BLaER1 (cell line): ENCODE measurements at regions not wholly inside any gene's neighbourhood (a gene's known extent, or its start where the extent isn't known, plus 50 kb on each side); places are given as distances from the start of the nearest gene placed in this dataset.

Source experiments
- H3K27ac ChIP-seq: shearing (Covaris generic); formaldehyde crosslinking; 2 replicates; pipeline ENCODE4 v1.8.1; 2022
- H3K27me3 ChIP-seq: shearing (Covaris generic); formaldehyde crosslinking; 2 replicates; pipeline ENCODE4 v1.8.1; 2022
- H3K36me3 ChIP-seq: shearing (Covaris generic); formaldehyde crosslinking; 2 replicates; pipeline ENCODE4 v1.8.1; 2022
- H3K4me1 ChIP-seq: shearing (Covaris generic); formaldehyde crosslinking; 2 replicates; pipeline ENCODE4 v1.8.1; 2022
- H3K4me2 ChIP-seq: shearing (Covaris generic); formaldehyde crosslinking; 2 replicates; pipeline ENCODE4 v1.8.1; 2022
- H3K4me3 ChIP-seq: shearing (Covaris generic); formaldehyde crosslinking; 2 replicates; pipeline ENCODE4 v1.8.1; 2022
- H3K9ac ChIP-seq: shearing (Covaris generic); formaldehyde crosslinking; 2 replicates; pipeline ENCODE4 v1.8.1; 2022
- H3K9me3 ChIP-seq: shearing (Covaris generic); formaldehyde crosslinking; 2 replicates; pipeline ENCODE4 v1.8.1; 2022
- H4K20me1 ChIP-seq: shearing (Covaris generic); formaldehyde crosslinking; 2 replicates; pipeline ENCODE4 v1.8.1; 2022
- Cebpa-rat ChIP-seq: shearing (Covaris generic); IDR thresholded peaks from 2 replicates; pipeline ENCODE4 v1.8.1; 2022

- no peak overlapping the region for H3K27ac ChIP-seq
- peaks cover 7% of the 10 kb centered on the region; the same call in 1 of the 2 replicates for H3K9me3 ChIP-seq
- no peak overlapping the region for H3K9ac ChIP-seq
- no peaks in the 10 kb centered on the region for H3K4me1 ChIP-seq
- no peaks in the 10 kb centered on the region for H4K20me1 ChIP-seq
- no peak for TF ChIP-seq Cebpa-rat
- H3K4me3 ChIP-seq, result no peak overlapping the region
- H3K27me3 ChIP-seq, result no peaks in the 10 kb centered on the region
- no peaks in the 10 kb centered on the region for H3K36me3 ChIP-seq
- no peak overlapping the region for H3K4me2 ChIP-seq
These were observed 1057.9 kb downstream of the AMY1C start for GRCh38 chr1:104807590-104807989.

- no peaks in the 10 kb centered on the region for H3K27me3 ChIP-seq
- H4K20me1 ChIP-seq, result no peaks in the 10 kb centered on the region
- H3K27ac ChIP-seq, result no peak overlapping the region
- H3K9me3 ChIP-seq, result no peaks in the 10 kb centered on the region
- H3K36me3 ChIP-seq, result no peaks in the 10 kb centered on the region
- H3K4me1 ChIP-seq, result no peaks in the 10 kb centered on the region
- TF ChIP-seq Cebpa-rat, result no peak
- H3K4me3 ChIP-seq, result no peak overlapping the region
- no peak overlapping the region for H3K9ac ChIP-seq
- H3K4me2 ChIP-seq, result no peak overlapping the region
These were observed 1075.7 kb downstream of the AMY1C start for GRCh38 chr1:104825401-104825800.

GRCh38 chr1:104830534-104830933 lies 1080.8 kb downstream of the AMY1C start:
- H3K27me3 ChIP-seq, result no peaks in the 10 kb centered on the region
- H3K9ac ChIP-seq, result no peak overlapping the region
- no peaks in the 10 kb centered on the region for H3K4me1 ChIP-seq
- H3K36me3 ChIP-seq, result no peaks in the 10 kb centered on the region
- TF ChIP-seq Cebpa-rat, result no peak
- no peak overlapping the region for H3K27ac ChIP-seq
- no peaks in the 10 kb centered on the region for H4K20me1 ChIP-seq
- no peak overlapping the region for H3K4me2 ChIP-seq
- no peak overlapping the region for H3K4me3 ChIP-seq
- peaks cover 14% of the 10 kb centered on the region for H3K9me3 ChIP-seq

- Histone ChIP-seq H4K20me1 (no peaks in the 10 kb centered on the region), H3K27ac (no peak overlapping the region), H3K36me3 (no peaks in the 10 kb centered on the region; the same call in 1 of the 2 replicates), H3K4me2 (no peak overlapping the region), H3K4me3 (no peak overlapping the region), H3K9me3 (peaks cover 27% of the 10 kb centered on the region), H3K27me3 (no peaks in the 10 kb centered on the region), H3K4me1 (peaks cover 8% of the 10 kb centered on the region), H3K9ac (no peak overlapping the region)
- no peak for TF ChIP-seq Cebpa-rat
These were observed 1102.5 kb downstream of the AMY1C start for GRCh38 chr1:104852151-104852550.

GRCh38 chr1:104853276-104853675 lies 1103.6 kb downstream of the AMY1C start:
- Histone ChIP-seq H4K20me1 (no peaks in the 10 kb centered on the region), H3K27me3 (no peaks in the 10 kb centered on the region)
- no peak for TF ChIP-seq Cebpa-rat

GRCh38 chr1:104854529-104854928 lies 1104.8 kb downstream of the AMY1C start:
- Histone ChIP-seq H4K20me1 (no peaks in the 10 kb centered on the region), H3K4me3 (no peak overlapping the region), H3K27ac (no peak overlapping the region), H3K36me3 (peaks cover 12% of the 10 kb centered on the region; the same call in 1 of the 2 replicates), H3K4me1 (peaks cover 8% of the 10 kb centered on the region), H3K27me3 (no peaks in the 10 kb centered on the region), H3K9ac (no peak overlapping the region), H3K4me2 (no peak overlapping the region), H3K9me3 (peaks cover 43% of the 10 kb centered on the region)
- TF ChIP-seq Cebpa-rat, result no peak

More at GRCh38 chr1:104853276-104853675, 1103.6 kb downstream of the AMY1C start:
- H3K4me3 ChIP-seq, result no peak overlapping the region
- H3K36me3 ChIP-seq, result peaks cover 11% of the 10 kb centered on the region; the same call in 1 of the 2 replicates
- H3K9me3 ChIP-seq, result peaks cover 38% of the 10 kb centered on the region
- H3K27ac ChIP-seq, result no peak overlapping the region
- no peak overlapping the region for H3K9ac ChIP-seq
- H3K4me1 ChIP-seq, result peaks cover 8% of the 10 kb centered on the region
- no peak overlapping the region for H3K4me2 ChIP-seq

GRCh38 chr1:104855550-104855949 lies 1105.9 kb downstream of the AMY1C start:
- Histone ChIP-seq H3K27me3 (no peaks in the 10 kb centered on the region), H3K4me2 (no peak overlapping the region), H3K9ac (no peak overlapping the region), H3K27ac (no peak overlapping the region), H3K4me1 (peaks cover 8% of the 10 kb centered on the region), H3K36me3 (peaks cover 22% of the 10 kb centered on the region; the same call in 1 of the 2 replicates), H3K9me3 (peaks cover 48% of the 10 kb centered on the region), H4K20me1 (no peaks in the 10 kb centered on the region), H3K4me3 (no peak overlapping the region)
- no peak for TF ChIP-seq Cebpa-rat

- H3K27ac ChIP-seq, result no peak overlapping the region
- no peaks in the 10 kb centered on the region for H4K20me1 ChIP-seq
- H3K4me3 ChIP-seq, result no peak overlapping the region
- H3K36me3 ChIP-seq, result peaks cover 22% of the 10 kb centered on the region; the same call in 1 of the 2 replicates
- no peak overlapping the region for H3K4me2 ChIP-seq
- H3K9me3 ChIP-seq, result peaks cover 52% of the 10 kb centered on the region
- H3K4me1 ChIP-seq, result peaks cover 8% of the 10 kb centered on the region
- no peaks in the 10 kb centered on the region for H3K27me3 ChIP-seq
- no peak for TF ChIP-seq Cebpa-rat
- H3K9ac ChIP-seq, result no peak overlapping the region
These were observed 1106.4 kb downstream of the AMY1C start for GRCh38 chr1:104856091-104856490.

- TF ChIP-seq Cebpa-rat, result no peak
- H3K4me3 ChIP-seq, result no peak overlapping the region
- no peaks in the 10 kb centered on the region for H4K20me1 ChIP-seq
- no peaks in the 10 kb centered on the region for H3K27me3 ChIP-seq
- peaks cover 8% of the 10 kb centered on the region for H3K4me1 ChIP-seq
- no peak overlapping the region for H3K4me2 ChIP-seq
- H3K9ac ChIP-seq, result no peak overlapping the region
- peaks cover 56% of the 10 kb centered on the region for H3K9me3 ChIP-seq
- no peak overlapping the region for H3K27ac ChIP-seq
- H3K36me3 ChIP-seq, result peaks cover 22% of the 10 kb centered on the region; the same call in 1 of the 2 replicates
These were observed 1106.8 kb downstream of the AMY1C start for GRCh38 chr1:104856518-104856917.

- Histone ChIP-seq H3K9ac (peak overlapping the region; percentile 33), H3K4me2 (peak overlapping the region; percentile 59), H3K27me3 (no peaks in the 10 kb centered on the region), H3K27ac (peak overlapping the region; percentile 87), H3K4me3 (peak overlapping the region; percentile 14; the same call in 1 of the 2 replicates), H3K4me1 (peaks cover 42% of the 10 kb centered on the region), H3K36me3 (peaks cover 8% of the 10 kb centered on the region; the same call in 1 of the 2 replicates), H4K20me1 (no peaks in the 10 kb centered on the region), H3K9me3 (peaks cover 39% of the 10 kb centered on the region)
- TF ChIP-seq Cebpa-rat, result no peak
These were observed 1119.1 kb downstream of the AMY1C start for GRCh38 chr1:104868794-104869193.

- Histone ChIP-seq H4K20me1 (no peaks in the 10 kb centered on the region), H3K9ac (no peak overlapping the region), H3K36me3 (no peaks in the 10 kb centered on the region; the same call in 1 of the 2 replicates), H3K27me3 (no peaks in the 10 kb centered on the region), H3K4me3 (no peak overlapping the region), H3K4me2 (no peak overlapping the region), H3K27ac (no peak overlapping the region), H3K4me1 (peaks cover 3% of the 10 kb centered on the region), H3K9me3 (peaks cover 43% of the 10 kb centered on the region)
- TF ChIP-seq Cebpa-rat, result no peak
These were observed 1124.3 kb downstream of the AMY1C start for GRCh38 chr1:104874044-104874443.
